ENCODE measurements at regions not wholly inside any gene's neighbourhood (a gene's known extent, or its start where the extent isn't known, plus 50 kb on each side); places are given as distances from the start of the nearest gene placed in this dataset.

DNA sequence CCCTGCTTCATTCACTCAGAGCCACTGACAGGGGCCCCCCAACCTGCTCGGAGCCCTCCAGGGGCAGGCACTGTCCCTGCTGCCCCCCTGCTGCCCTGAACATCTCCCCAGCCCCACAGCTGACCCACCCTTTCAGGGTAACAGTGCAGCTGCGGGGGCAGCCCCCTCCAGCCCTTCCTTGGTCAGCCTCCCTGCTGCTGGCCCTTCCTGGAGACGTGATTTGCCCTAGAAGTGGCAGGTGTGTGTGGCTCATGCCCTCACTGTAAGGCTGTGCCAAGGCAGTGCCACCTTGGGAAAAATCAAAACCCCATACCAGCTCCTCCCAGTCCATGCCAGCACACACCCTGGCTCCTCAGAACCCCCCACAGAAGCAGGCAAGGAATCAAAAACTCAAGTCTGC lies 184.2 kb upstream of the HDAC4 start:
- H3K36me3 ChIP-seq (ENCODE audit: insufficient read depth, low read length): no peaks in the 10 kb centered on the region
- WGBS: 75% methylated on average over 3 of the region's 3 CpGs
- H3K4me3 ChIP-seq (ENCODE audit: low read length): no peak overlapping the region
- no peaks in the 10 kb centered on the region for H3K4me1 ChIP-seq (ENCODE audit: insufficient read depth, low read length)
- H3K9me3 ChIP-seq (ENCODE audit: insufficient read depth, low read depth, low read length): no peaks in the 10 kb centered on the region
- H3K27me3 ChIP-seq (ENCODE audit: insufficient read depth, low read length): no peaks in the 10 kb centered on the region
- no peak overlapping the region for H3K27ac ChIP-seq (ENCODE audit: low read depth, low read length)
- no peak overlapping the region for H3K9ac ChIP-seq (ENCODE audit: low read depth, low read length)

DNA sequence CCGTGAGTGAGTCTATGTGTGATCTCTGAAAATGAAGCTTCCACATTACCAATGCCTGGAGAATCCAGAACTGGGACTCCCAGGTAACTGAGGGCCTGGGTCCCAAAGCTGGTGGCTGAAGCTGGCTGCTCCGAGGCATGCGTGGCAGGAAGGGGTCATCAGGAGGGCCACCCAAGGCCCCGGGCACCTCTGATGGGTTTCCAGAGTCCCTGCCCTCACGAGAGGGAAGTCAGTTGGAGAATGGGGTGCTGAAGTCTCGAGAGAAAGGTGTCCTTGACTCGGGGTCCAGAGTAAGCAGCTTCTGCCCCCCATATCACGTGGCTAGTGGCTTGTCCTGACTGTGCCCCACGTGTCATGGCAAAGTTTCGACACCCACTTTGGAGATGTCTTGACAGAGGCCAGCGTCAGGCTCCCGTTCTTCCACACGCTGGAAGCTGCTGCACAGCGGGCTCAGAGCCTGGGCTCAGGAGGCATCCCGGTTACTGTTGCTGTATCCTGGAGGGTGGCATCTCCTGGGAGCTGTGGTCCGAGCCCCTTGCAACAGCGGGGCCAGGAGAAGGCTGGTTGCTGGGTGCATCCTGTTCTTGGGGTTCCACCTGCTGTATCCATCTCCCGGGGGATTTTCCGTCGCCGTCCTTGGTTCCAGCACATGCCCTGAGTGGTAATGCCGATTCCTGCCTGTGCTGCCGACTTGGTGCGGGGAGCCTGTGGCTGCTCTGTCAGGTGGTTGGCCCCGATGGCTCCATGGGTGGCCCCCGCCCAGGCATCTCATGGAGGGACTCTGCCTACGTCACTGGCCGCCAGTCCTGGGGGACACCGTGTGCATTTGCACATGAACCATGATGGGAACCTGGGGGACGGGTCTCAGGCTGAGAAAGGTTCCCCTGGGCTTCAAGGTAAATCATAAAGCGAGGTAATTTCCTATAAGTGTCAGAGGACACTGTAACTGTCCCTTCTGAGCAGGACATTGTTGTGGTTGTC lies 183.3 kb upstream of the HDAC4 start:
- Histone ChIP-seq H3K4me3 (ENCODE audit: low read length) (no peak overlapping the region), H3K4me1 (ENCODE audit: insufficient read depth, low read length) (no peaks in the 10 kb centered on the region), H3K27ac (ENCODE audit: low read depth, low read length) (no peak overlapping the region), H3K36me3 (ENCODE audit: insufficient read depth, low read length) (no peaks in the 10 kb centered on the region), H3K9me3 (ENCODE audit: insufficient read depth, low read depth, low read length) (no peaks in the 10 kb centered on the region), H3K27me3 (ENCODE audit: insufficient read depth, low read length) (no peaks in the 10 kb centered on the region), H3K9ac (ENCODE audit: low read depth, low read length) (no peak overlapping the region)
- WGBS: 92% methylated on average over 31 of the region's 31 CpGs

DNA sequence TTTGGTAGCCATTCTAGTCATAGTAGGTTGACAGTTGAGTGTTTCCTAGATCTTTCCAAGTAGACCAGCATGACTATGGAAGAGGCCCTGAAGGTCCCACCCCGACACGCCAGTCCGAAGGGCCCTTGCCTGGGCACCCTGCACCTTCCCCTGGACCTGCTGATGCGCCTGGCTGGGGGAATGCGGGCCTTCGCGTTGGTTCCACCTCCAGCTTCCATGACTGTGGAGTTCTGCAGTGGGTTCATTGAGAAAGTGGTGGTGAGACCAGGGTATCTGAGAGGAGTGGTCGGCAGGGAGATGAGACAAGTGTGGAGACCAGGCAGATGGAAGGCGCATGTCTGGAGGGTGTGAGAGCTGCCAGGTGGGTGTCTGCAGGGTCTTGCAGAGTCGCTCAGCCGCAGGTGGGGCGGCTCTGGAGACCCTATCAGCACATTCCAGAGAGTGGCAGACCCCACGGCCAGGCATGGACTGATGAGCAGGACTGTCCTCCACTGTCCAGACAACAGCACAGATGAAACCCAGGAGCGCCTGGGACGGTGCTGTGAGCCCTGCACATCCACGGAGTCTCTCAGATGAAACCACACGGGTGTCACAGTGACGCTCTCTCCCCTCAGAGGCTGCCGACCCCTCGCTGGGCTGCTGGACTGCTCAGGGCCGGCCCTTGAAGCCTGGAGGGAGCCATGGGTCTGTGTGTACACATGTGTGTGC lies 182.5 kb upstream of the HDAC4 start:
- no peaks in the 10 kb centered on the region for H3K27me3 ChIP-seq (ENCODE audit: insufficient read depth, low read length)
- no peak overlapping the region for H3K4me3 ChIP-seq (ENCODE audit: low read length)
- no peaks in the 10 kb centered on the region for H3K9me3 ChIP-seq (ENCODE audit: insufficient read depth, low read depth, low read length)
- no peaks in the 10 kb centered on the region for H3K36me3 ChIP-seq (ENCODE audit: insufficient read depth, low read length)
- H3K4me1 ChIP-seq (ENCODE audit: insufficient read depth, low read length): no peaks in the 10 kb centered on the region
- no peak overlapping the region for H3K9ac ChIP-seq (ENCODE audit: low read depth, low read length)
- H3K27ac ChIP-seq (ENCODE audit: low read depth, low read length): no peak overlapping the region
- WGBS: 96% methylated on average over 21 of the region's 21 CpGs

DNA sequence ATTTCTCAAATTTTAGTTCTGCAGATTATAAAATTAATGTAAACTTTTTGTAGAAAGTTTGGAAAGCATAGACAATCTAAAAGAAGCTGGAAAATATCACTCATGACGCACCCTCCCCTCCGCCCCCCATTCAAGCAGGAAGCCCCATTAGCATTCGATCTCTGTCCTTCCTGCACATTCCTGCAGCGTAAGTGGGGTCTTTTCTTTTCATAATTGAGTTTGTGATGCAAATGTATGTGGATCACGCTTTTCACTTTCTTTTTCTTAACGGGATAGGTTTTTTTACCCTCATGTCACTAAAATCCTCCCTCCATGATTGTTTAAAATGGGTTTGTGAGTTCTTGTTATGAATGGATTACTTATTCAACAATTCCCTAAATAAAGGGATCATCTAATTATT lies 181.7 kb upstream of the HDAC4 start:
- Histone ChIP-seq H3K9me3 (ENCODE audit: insufficient read depth, low read depth, low read length) (no peaks in the 10 kb centered on the region), H3K9ac (ENCODE audit: low read depth, low read length) (no peak overlapping the region), H3K27ac (ENCODE audit: low read depth, low read length) (no peak overlapping the region), H3K36me3 (ENCODE audit: insufficient read depth, low read length) (no peaks in the 10 kb centered on the region), H3K4me3 (ENCODE audit: low read length) (no peak overlapping the region), H3K4me1 (ENCODE audit: insufficient read depth, low read length) (no peaks in the 10 kb centered on the region), H3K27me3 (ENCODE audit: insufficient read depth, low read length) (no peaks in the 10 kb centered on the region)
- WGBS: 72% methylated on average over 3 of the region's 6 CpGs

DNA sequence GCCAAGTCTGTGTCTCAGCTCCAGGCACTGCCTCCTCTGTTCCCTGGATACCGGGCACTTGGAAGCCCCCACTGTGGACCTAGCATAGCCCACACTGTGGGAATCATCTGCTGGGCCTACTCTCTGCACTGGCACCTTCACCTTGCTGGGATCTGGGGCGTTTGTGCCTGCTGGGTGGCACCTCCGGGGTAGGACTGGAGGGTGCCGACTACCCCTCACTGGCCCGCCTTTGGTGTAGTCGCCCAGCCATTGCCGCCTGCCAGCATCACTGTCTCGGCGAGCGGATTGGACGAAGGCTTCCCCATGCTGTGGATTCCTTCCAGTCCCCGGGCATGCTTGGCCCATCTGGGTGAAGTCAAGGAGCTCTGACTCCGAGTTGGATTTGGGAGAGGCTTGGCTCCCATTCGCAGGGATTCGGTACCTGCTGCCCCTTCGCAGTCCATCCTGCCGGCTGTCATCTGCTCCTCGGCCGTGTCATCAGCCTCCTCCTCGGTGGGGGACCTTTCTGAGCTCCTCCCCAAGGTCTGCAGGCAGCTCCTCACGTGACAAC lies 180.6 kb upstream of the HDAC4 start:
- H3K4me1 ChIP-seq (ENCODE audit: insufficient read depth, low read length): no peaks in the 10 kb centered on the region
- no peak overlapping the region for H3K4me3 ChIP-seq (ENCODE audit: low read length)
- 87% methylated on average over 21 of the region's 21 CpGs for WGBS
- no peaks in the 10 kb centered on the region for H3K27me3 ChIP-seq (ENCODE audit: insufficient read depth, low read length)
- H3K27ac ChIP-seq (ENCODE audit: low read depth, low read length): no peak overlapping the region
- no peaks in the 10 kb centered on the region for H3K36me3 ChIP-seq (ENCODE audit: insufficient read depth, low read length)
- no peaks in the 10 kb centered on the region for H3K9me3 ChIP-seq (ENCODE audit: insufficient read depth, low read depth, low read length)
- H3K9ac ChIP-seq (ENCODE audit: low read depth, low read length): no peak overlapping the region

DNA sequence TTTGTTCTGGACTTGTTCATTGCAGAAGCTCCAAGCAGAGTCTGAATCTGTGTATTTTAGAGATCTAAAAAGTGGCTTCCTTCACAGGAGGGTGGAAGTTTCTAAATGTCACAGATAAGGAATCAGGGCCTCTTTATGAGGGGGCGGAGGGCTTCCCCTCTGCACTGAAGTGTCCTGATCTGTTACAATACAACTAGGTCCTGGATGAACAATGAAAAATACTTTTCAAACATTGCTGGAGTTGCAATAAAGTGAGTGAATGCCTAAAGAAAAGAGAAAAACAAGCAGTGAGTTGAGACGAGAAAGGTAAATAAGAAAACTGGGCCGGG lies 179.3 kb upstream of the HDAC4 start:
- no peaks in the 10 kb centered on the region for H3K4me1 ChIP-seq (ENCODE audit: insufficient read depth, low read length)
- H3K4me3 ChIP-seq (ENCODE audit: low read length): no peak overlapping the region
- no peak overlapping the region for H3K27ac ChIP-seq (ENCODE audit: low read depth, low read length)
- no peaks in the 10 kb centered on the region for H3K27me3 ChIP-seq (ENCODE audit: insufficient read depth, low read length)
- no peaks in the 10 kb centered on the region for H3K36me3 ChIP-seq (ENCODE audit: insufficient read depth, low read length)
- no peak overlapping the region for H3K9ac ChIP-seq (ENCODE audit: low read depth, low read length)
- WGBS: 87% methylated on average over 3 of the region's 3 CpGs
- no peaks in the 10 kb centered on the region for H3K9me3 ChIP-seq (ENCODE audit: insufficient read depth, low read depth, low read length)

DNA sequence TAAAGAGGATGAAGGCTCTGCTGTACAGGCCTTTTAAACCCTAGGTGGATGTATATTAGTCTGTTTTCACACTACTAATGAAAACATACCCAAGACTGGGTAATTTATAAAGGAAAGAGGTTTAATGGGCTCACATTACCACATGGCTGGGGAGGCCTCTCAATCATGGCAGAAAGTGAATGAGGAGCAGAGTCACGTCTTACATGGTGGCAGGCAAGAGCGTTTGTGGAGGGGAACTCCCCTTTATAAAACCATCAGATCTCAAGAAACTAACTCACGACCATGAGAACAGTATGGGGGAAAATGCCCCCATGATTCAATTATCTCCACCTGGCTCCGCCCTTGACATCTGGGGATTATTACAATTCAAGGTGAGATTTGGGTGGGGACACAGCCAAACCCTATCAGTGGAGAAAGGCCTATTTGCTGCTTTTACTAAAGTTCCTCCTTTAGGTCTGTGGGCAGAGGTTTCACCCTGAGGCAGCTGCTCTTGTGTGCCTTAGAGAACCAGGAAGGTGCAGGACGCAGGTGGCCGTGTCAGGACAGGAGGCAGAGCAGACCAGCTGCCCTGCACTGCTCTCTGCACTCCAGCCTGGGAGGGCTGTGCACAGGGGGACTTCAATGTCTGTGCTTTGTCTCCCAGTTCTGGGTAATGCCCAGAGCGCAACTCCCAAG lies 178.8 kb upstream of the HDAC4 start:
- Histone ChIP-seq H3K4me1 (ENCODE audit: insufficient read depth, low read length) (no peaks in the 10 kb centered on the region), H3K4me3 (ENCODE audit: low read length) (no peak overlapping the region), H3K27me3 (ENCODE audit: insufficient read depth, low read length) (no peaks in the 10 kb centered on the region), H3K9ac (ENCODE audit: low read depth, low read length) (no peak overlapping the region), H3K9me3 (ENCODE audit: insufficient read depth, low read depth, low read length) (no peaks in the 10 kb centered on the region), H3K36me3 (ENCODE audit: insufficient read depth, low read length) (no peaks in the 10 kb centered on the region), H3K27ac (ENCODE audit: low read depth, low read length) (no peak overlapping the region)
- 83% methylated on average over 4 of the region's 7 CpGs for WGBS

DNA sequence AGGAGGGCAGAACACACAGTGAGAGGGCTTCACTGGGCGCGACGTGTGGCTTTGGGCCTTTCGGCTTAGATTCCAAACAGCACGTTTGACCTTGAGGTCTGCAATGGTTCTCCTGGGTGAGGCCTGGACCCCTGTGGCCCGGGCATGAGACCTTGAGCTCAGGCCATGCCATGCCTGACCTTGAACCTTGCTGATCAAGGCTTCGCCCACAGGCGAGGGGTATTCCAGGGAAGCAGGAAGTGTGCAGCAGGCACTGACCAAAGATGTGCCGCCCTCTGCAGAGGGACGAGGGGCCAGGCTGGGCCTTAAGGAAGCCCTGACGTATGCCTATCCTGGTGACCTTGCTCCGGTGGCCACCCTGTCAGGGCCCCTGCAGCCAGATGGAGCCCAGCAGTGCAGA lies 178.3 kb upstream of the HDAC4 start:
- Histone ChIP-seq H3K4me3 (ENCODE audit: low read length) (no peak overlapping the region), H3K9me3 (ENCODE audit: insufficient read depth, low read depth, low read length) (no peaks in the 10 kb centered on the region), H3K27me3 (ENCODE audit: insufficient read depth, low read length) (no peaks in the 10 kb centered on the region), H3K27ac (ENCODE audit: low read depth, low read length) (no peak overlapping the region), H3K4me1 (ENCODE audit: insufficient read depth, low read length) (no peaks in the 10 kb centered on the region), H3K36me3 (ENCODE audit: insufficient read depth, low read length) (no peaks in the 10 kb centered on the region), H3K9ac (ENCODE audit: low read depth, low read length) (no peak overlapping the region)
- 96% methylated on average over 12 of the region's 12 CpGs for WGBS

DNA sequence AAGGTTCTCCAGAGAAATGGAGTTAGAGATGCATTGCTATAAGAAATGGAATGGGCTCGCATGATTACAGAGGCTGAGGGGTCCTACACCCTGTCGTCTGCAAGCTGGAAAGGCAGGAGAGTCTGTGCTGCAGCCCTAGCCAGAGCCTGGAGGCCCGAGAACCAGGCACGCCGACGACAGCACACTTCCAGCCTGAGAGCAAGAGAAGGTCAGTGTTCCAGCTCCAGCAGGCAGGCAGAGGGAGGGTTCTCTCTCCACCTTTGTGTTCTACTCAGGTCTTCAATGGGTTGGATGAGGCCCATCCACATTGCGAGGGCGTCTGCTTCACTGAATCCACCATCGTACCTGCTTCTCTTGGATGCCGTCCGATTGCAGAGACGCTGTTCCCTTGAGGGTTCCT lies 177.6 kb upstream of the HDAC4 start:
- Histone ChIP-seq H3K9me3 (ENCODE audit: insufficient read depth, low read depth, low read length) (no peaks in the 10 kb centered on the region), H3K36me3 (ENCODE audit: insufficient read depth, low read length) (no peaks in the 10 kb centered on the region)
- 87% methylated on average over 12 of the region's 12 CpGs for WGBS

DNA sequence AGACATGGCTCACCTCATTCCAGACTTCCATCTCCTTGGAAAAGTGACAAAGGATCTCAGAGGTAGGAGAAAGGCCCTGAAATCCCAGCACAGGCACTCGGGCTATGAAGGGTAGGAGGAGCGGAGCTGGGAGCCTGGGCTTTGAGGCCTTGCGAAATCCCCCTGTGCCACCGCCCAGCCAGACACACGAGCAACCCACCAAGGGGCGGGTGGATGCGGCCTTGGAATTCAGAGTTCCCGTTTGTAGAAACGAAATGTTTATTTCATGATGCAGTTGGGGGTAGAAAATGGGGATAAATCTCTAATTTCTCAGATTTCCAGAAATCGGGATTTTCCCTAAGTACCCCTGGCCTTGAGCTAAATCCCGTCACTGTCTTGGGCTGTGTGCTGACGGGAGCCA lies 177.1 kb upstream of the HDAC4 start:
- H3K36me3 ChIP-seq (ENCODE audit: insufficient read depth, low read length): no peaks in the 10 kb centered on the region
- no peaks in the 10 kb centered on the region for H3K27me3 ChIP-seq (ENCODE audit: insufficient read depth, low read length)
- H3K9me3 ChIP-seq (ENCODE audit: insufficient read depth, low read depth, low read length): no peaks in the 10 kb centered on the region

More for the DNA sequence above, 177.6 kb upstream of the HDAC4 start:
- no peaks in the 10 kb centered on the region for H3K4me1 ChIP-seq (ENCODE audit: insufficient read depth, low read length)
- no peaks in the 10 kb centered on the region for H3K27me3 ChIP-seq (ENCODE audit: insufficient read depth, low read length)
- no peak overlapping the region for H3K27ac ChIP-seq (ENCODE audit: low read depth, low read length)
- H3K4me3 ChIP-seq (ENCODE audit: low read length): no peak overlapping the region
- no peak overlapping the region for H3K9ac ChIP-seq (ENCODE audit: low read depth, low read length)

More for the DNA sequence above, 177.1 kb upstream of the HDAC4 start:
- no peaks in the 10 kb centered on the region for H3K4me1 ChIP-seq (ENCODE audit: insufficient read depth, low read length)
- 93% methylated on average over 12 of the region's 12 CpGs for WGBS
- no peak overlapping the region for H3K4me3 ChIP-seq (ENCODE audit: low read length)
- H3K9ac ChIP-seq (ENCODE audit: low read depth, low read length): no peak overlapping the region
- no peak overlapping the region for H3K27ac ChIP-seq (ENCODE audit: low read depth, low read length)

Measured in HUES64 (cell line).